ENCODE measurements at regions not wholly inside any gene's neighbourhood (a gene's known extent, or its start where the extent isn't known, plus 50 kb on each side); places are given as distances from the start of the nearest gene placed in this dataset.

- Histone ChIP-seq H3K9ac (ENCODE audit: low read length in 2 of 2) (no peak overlapping the region), H3K4me1 (ENCODE audit: control insufficient read depth, insufficient read depth, low read length) (no peaks in the 10 kb centered on the region), H3K4me3 (ENCODE audit: low read length in 2 of 2) (no peak overlapping the region), H3K27me3 (ENCODE audit: control insufficient read depth in 1 of 2, insufficient read depth in 2 of 2, low read length in 2 of 2) (no peaks in the 10 kb centered on the region), H3K36me3 (ENCODE audit: control insufficient read depth in 2 of 2, insufficient read depth in 2 of 2, low read length in 2 of 2) (no peaks in the 10 kb centered on the region), H3K27ac (ENCODE audit: low read length) (no peak overlapping the region), H3K9me3 (ENCODE audit: control insufficient read depth in 2 of 2, low read length in 2 of 2) (no peaks in the 10 kb centered on the region)
Measured at GRCh38 chr18:11290786-11291185, 141.4 kb upstream of the PIEZO2 start.

- H3K4me3 ChIP-seq (ENCODE audit: low read length in 2 of 2): no peak overlapping the region
- no peaks in the 10 kb centered on the region for H3K9me3 ChIP-seq (ENCODE audit: control insufficient read depth in 2 of 2, low read length in 2 of 2)
- H3K36me3 ChIP-seq (ENCODE audit: control insufficient read depth in 2 of 2, insufficient read depth in 2 of 2, low read length in 2 of 2): no peaks in the 10 kb centered on the region
- H3K4me1 ChIP-seq (ENCODE audit: control insufficient read depth, insufficient read depth, low read length): no peaks in the 10 kb centered on the region
- peaks cover 0 to 2% of the 10 kb centered on the region in 2 donors for H3K27me3 ChIP-seq (ENCODE audit: control insufficient read depth in 1 of 2, insufficient read depth in 2 of 2, low read length in 2 of 2)
- no peak overlapping the region for H3K9ac ChIP-seq (ENCODE audit: low read length in 2 of 2)
- no peak overlapping the region for H3K27ac ChIP-seq (ENCODE audit: low read length)
Measured at GRCh38 chr18:11289248-11289647, 139.9 kb upstream of the PIEZO2 start.

- H3K9me3 ChIP-seq (ENCODE audit: control insufficient read depth in 2 of 2, low read length in 2 of 2): no peaks in the 10 kb centered on the region
- no peak overlapping the region for H3K27ac ChIP-seq (ENCODE audit: low read length)
- H3K27me3 ChIP-seq (ENCODE audit: control insufficient read depth in 1 of 2, insufficient read depth in 2 of 2, low read length in 2 of 2): peaks cover 0 to 2% of the 10 kb centered on the region in 2 donors
Measured at GRCh38 chr18:11288401-11288800, 139.0 kb upstream of the PIEZO2 start.

GRCh38 chr18:11286431-11286830, 137.1 kb upstream of the PIEZO2 start:
- H3K4me3 ChIP-seq (ENCODE audit: low read length in 2 of 2): no peak overlapping the region
- H3K27ac ChIP-seq (ENCODE audit: low read length): no peak overlapping the region
- no peak overlapping the region for H3K9ac ChIP-seq (ENCODE audit: low read length in 2 of 2)
- H3K4me1 ChIP-seq (ENCODE audit: control insufficient read depth, insufficient read depth, low read length): no peaks in the 10 kb centered on the region
- no peaks in the 10 kb centered on the region for H3K36me3 ChIP-seq (ENCODE audit: control insufficient read depth in 2 of 2, insufficient read depth in 2 of 2, low read length in 2 of 2)
- H3K9me3 ChIP-seq (ENCODE audit: control insufficient read depth in 2 of 2, low read length in 2 of 2): no peaks in the 10 kb centered on the region
- H3K27me3 ChIP-seq (ENCODE audit: control insufficient read depth in 1 of 2, insufficient read depth in 2 of 2, low read length in 2 of 2): peaks cover 0 to 2% of the 10 kb centered on the region in 2 donors

More at GRCh38 chr18:11288401-11288800, 139.0 kb upstream of the PIEZO2 start:
- Histone ChIP-seq H3K4me1 (ENCODE audit: control insufficient read depth, insufficient read depth, low read length) (no peaks in the 10 kb centered on the region), H3K4me3 (ENCODE audit: low read length in 2 of 2) (no peak overlapping the region), H3K36me3 (ENCODE audit: control insufficient read depth in 2 of 2, insufficient read depth in 2 of 2, low read length in 2 of 2) (no peaks in the 10 kb centered on the region), H3K9ac (ENCODE audit: low read length in 2 of 2) (no peak overlapping the region)

- H3K27me3 ChIP-seq (ENCODE audit: control insufficient read depth in 1 of 2, insufficient read depth in 2 of 2, low read length in 2 of 2): peaks cover 0 to 2% of the 10 kb centered on the region in 2 donors
Measured at GRCh38 chr18:11284811-11285210, 135.4 kb upstream of the PIEZO2 start.

DNA sequence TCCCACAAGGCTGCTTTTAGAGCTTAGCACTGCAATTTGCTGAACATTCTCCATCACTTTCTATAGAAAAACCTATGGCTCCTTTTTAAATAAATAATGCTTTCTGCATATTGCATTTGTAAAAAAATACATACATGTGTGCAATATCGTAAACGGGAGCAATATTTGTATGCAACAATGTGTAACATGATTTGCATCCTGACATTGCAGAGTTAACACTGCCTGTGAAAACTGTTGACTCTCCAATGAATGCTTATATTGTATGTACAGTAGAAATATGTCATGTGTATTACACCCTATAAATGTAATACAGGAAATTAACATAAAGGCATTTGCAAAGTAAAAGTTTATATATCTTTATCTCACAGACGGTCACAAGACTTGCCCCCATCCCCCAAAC, 135.0 kb upstream of the PIEZO2 start:
- no peak overlapping the region for H3K27ac ChIP-seq (ENCODE audit: low read length)
- no peak overlapping the region for H3K4me3 ChIP-seq (ENCODE audit: low read length in 2 of 2)
- no peaks in the 10 kb centered on the region for H3K36me3 ChIP-seq (ENCODE audit: control insufficient read depth in 2 of 2, insufficient read depth in 2 of 2, low read length in 2 of 2)
- H3K9me3 ChIP-seq (ENCODE audit: control insufficient read depth in 2 of 2, low read length in 2 of 2): no peaks in the 10 kb centered on the region
- no peak overlapping the region for H3K9ac ChIP-seq (ENCODE audit: low read length in 2 of 2)
- peaks cover 0 to 2% of the 10 kb centered on the region in 2 donors for H3K27me3 ChIP-seq (ENCODE audit: control insufficient read depth in 1 of 2, insufficient read depth in 2 of 2, low read length in 2 of 2)
- no peaks in the 10 kb centered on the region for H3K4me1 ChIP-seq (ENCODE audit: control insufficient read depth, insufficient read depth, low read length)

More at GRCh38 chr18:11284811-11285210, 135.4 kb upstream of the PIEZO2 start:
- no peak overlapping the region for H3K4me3 ChIP-seq (ENCODE audit: low read length in 2 of 2)
- no peaks in the 10 kb centered on the region for H3K9me3 ChIP-seq (ENCODE audit: control insufficient read depth in 2 of 2, low read length in 2 of 2)
- no peaks in the 10 kb centered on the region for H3K4me1 ChIP-seq (ENCODE audit: control insufficient read depth, insufficient read depth, low read length)
- H3K36me3 ChIP-seq (ENCODE audit: control insufficient read depth in 2 of 2, insufficient read depth in 2 of 2, low read length in 2 of 2): no peaks in the 10 kb centered on the region
- no peak overlapping the region for H3K9ac ChIP-seq (ENCODE audit: low read length in 2 of 2)
- no peak overlapping the region for H3K27ac ChIP-seq (ENCODE audit: low read length)

DNA sequence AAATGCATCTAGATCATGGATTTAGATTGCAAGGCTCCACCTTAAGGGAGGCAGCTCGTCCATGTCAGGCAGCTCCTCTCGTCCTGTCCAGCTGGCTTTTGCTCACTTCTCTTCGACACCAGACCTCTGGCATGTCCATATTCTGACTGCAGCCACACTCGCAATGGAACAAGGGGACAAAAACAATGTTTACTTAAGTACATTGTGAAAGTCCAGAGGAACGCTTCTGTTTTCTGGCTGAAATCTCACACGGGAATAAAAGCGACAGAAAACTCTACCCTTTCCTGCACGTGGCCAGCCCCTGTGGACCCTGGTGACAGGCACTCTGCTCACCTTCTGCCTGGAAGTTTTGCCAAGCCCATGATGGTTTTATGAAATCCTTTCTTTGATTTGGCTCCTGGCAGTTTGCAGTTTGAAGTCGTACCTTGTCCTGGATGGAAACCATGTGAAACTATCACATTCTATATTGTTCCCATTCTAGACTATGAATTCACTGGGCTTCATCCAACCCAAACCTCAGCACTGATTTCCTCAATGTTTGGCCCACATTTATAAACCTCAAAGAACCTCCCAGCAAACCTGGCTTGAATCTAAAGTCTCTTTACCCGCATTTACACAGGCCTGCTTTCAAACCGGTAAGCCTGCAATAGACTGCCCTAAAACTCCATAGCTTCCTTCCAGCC, 134.3 kb upstream of the PIEZO2 start:
- Histone ChIP-seq H3K27me3 (ENCODE audit: control insufficient read depth in 1 of 2, insufficient read depth in 2 of 2, low read length in 2 of 2) (peaks cover 0 to 2% of the 10 kb centered on the region in 2 donors), H3K9ac (ENCODE audit: low read length in 2 of 2) (no peak overlapping the region), H3K4me1 (ENCODE audit: control insufficient read depth, insufficient read depth, low read length) (no peaks in the 10 kb centered on the region), H3K4me3 (ENCODE audit: low read length in 2 of 2) (no peak overlapping the region), H3K9me3 (ENCODE audit: control insufficient read depth in 2 of 2, low read length in 2 of 2) (no peaks in the 10 kb centered on the region), H3K36me3 (ENCODE audit: control insufficient read depth in 2 of 2, insufficient read depth in 2 of 2, low read length in 2 of 2) (no peaks in the 10 kb centered on the region), H3K27ac (ENCODE audit: low read length) (no peak overlapping the region)

- Histone ChIP-seq H3K27me3 (ENCODE audit: control insufficient read depth in 1 of 2, insufficient read depth in 2 of 2, low read length in 2 of 2) (no peaks in the 10 kb centered on the region), H3K9me3 (ENCODE audit: control insufficient read depth in 2 of 2, low read length in 2 of 2) (no peaks in the 10 kb centered on the region), H3K4me1 (ENCODE audit: control insufficient read depth, insufficient read depth, low read length) (no peaks in the 10 kb centered on the region), H3K27ac (ENCODE audit: low read length) (no peak overlapping the region), H3K4me3 (ENCODE audit: low read length in 2 of 2) (no peak overlapping the region), H3K9ac (ENCODE audit: low read length in 2 of 2) (no peak overlapping the region), H3K36me3 (ENCODE audit: control insufficient read depth in 2 of 2, insufficient read depth in 2 of 2, low read length in 2 of 2) (no peaks in the 10 kb centered on the region)
Measured at GRCh38 chr18:11279461-11279860, 130.1 kb upstream of the PIEZO2 start.

DNA sequence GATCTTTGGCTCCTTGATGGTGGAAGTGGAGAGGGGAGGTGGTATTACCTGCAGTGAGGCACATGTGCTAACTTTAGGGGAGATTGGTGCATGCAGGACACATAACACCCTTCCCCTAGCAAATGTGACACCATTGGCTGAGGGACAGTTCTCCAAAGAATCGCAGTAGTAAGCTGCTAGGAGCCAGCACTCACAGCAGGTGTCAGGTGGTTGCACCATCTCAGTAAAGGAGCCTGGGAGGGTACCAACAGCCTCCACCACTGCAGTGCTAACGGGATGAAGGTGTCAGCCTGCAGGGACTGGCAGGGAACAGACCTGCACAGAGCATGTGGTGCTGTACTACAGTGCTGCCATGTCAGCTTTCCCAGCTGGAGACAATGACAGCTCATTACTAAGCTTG, 127.3 kb upstream of the PIEZO2 start:
- no peak overlapping the region for H3K27ac ChIP-seq (ENCODE audit: low read length)
- H3K27me3 ChIP-seq (ENCODE audit: control insufficient read depth in 1 of 2, insufficient read depth in 2 of 2, low read length in 2 of 2): no peaks in the 10 kb centered on the region
- no peaks in the 10 kb centered on the region for H3K9me3 ChIP-seq (ENCODE audit: control insufficient read depth in 2 of 2, low read length in 2 of 2)
- H3K36me3 ChIP-seq (ENCODE audit: control insufficient read depth in 2 of 2, insufficient read depth in 2 of 2, low read length in 2 of 2): no peaks in the 10 kb centered on the region
- H3K4me1 ChIP-seq (ENCODE audit: control insufficient read depth, insufficient read depth, low read length): no peaks in the 10 kb centered on the region
- H3K9ac ChIP-seq (ENCODE audit: low read length in 2 of 2): no peak overlapping the region
- H3K4me3 ChIP-seq (ENCODE audit: low read length in 2 of 2): no peak overlapping the region

GRCh38 chr18:11274144-11274794, 124.9 kb upstream of the PIEZO2 start:
- Histone ChIP-seq H3K27ac (ENCODE audit: low read length) (no peak overlapping the region), H3K27me3 (ENCODE audit: control insufficient read depth in 1 of 2, insufficient read depth in 2 of 2, low read length in 2 of 2) (no peaks in the 10 kb centered on the region), H3K9me3 (ENCODE audit: control insufficient read depth in 2 of 2, low read length in 2 of 2) (no peaks in the 10 kb centered on the region), H3K4me3 (ENCODE audit: low read length in 2 of 2) (no peak overlapping the region), H3K4me1 (ENCODE audit: control insufficient read depth, insufficient read depth, low read length) (no peaks in the 10 kb centered on the region), H3K36me3 (ENCODE audit: control insufficient read depth in 2 of 2, insufficient read depth in 2 of 2, low read length in 2 of 2) (no peaks in the 10 kb centered on the region), H3K9ac (ENCODE audit: low read length in 2 of 2) (no peak overlapping the region)

DNA sequence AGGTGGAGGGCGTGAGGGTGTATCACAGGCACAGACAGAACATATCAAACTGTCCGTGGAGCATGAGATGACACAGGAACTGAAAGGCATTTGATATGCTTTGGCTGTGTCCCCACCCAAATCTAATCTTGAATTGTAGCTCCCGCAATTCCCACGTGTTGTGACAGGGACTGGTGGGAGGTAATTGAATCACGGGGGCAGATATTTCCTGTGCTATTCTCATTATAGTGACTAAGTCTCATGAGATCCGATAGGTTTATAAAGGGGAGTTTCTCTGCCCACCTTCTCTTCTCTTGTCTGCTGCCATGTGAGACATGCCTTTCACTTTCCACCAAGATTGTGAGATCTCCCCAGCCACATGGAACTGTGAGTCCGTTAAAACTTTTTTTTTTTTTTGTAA, 123.1 kb upstream of the PIEZO2 start:
- H3K4me3 ChIP-seq (ENCODE audit: low read length in 2 of 2): no peak overlapping the region
- H3K4me1 ChIP-seq (ENCODE audit: control insufficient read depth, insufficient read depth, low read length): no peaks in the 10 kb centered on the region
- H3K27me3 ChIP-seq (ENCODE audit: control insufficient read depth in 1 of 2, insufficient read depth in 2 of 2, low read length in 2 of 2): no peaks in the 10 kb centered on the region
- H3K36me3 ChIP-seq (ENCODE audit: control insufficient read depth in 2 of 2, insufficient read depth in 2 of 2, low read length in 2 of 2): no peaks in the 10 kb centered on the region
- no peak overlapping the region for H3K9ac ChIP-seq (ENCODE audit: low read length in 2 of 2)
- H3K27ac ChIP-seq (ENCODE audit: low read length): no peak overlapping the region
- H3K9me3 ChIP-seq (ENCODE audit: control insufficient read depth in 2 of 2, low read length in 2 of 2): no peaks in the 10 kb centered on the region

Data from stomach smooth muscle (tissue), 2 donors.